ENCODE measurements at regions not wholly inside any gene's neighbourhood (a gene's known extent, or its start where the extent isn't known, plus 50 kb on each side); places are given as distances from the start of the nearest gene placed in this dataset.

DNA sequence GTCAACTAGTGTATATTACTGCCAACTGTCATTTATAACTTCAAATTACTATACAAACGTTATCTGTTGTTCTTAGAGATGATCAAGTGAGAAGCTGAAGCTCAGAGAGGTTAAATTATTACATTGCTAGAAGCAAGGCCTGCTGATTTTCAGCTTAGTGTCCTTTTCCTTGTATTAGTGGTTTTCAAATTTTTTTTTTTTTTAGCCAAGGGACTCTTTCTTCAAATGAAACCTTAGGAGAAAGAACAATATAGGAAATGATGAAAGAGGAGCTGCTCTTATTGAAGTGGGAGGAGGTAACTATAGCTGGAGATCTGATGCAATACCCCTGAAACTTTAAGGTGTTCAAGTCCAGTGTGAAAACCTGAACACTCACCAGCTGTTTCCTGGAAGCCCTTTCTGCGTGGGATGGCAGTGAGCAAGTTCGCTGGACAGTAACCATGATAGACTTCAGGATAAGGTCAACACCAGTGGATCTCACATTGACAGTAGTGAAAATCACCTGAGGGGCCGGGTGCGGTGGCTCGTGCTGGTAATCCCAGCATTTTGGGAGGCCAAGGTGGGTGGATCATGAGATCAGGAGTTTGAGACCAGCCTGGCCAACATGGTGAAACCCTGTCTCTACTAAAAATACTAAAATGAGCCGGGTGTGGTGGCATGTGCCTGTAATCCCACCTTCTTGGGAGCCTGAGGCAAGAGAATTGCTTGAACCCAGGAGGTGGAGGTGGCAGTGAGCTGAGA is 376.2 kb downstream of the EDEM1 start (continued):
- TF ChIP-seq CSDE1 (IDR thresholded peaks at IDR 0.05) (no peak), ZNF77 (CRISPR knock-in tag; IDR thresholded peaks at IDR 0.05) (no peak), ZBTB17 (CRISPR knock-in tag; IDR thresholded peaks at IDR 0.05) (no peak), SPI1 (IDR thresholded peaks at IDR 0.05; ENCODE audit: borderline replicate concordance, low read depth, low read length) (no peak), STAG1 (CRISPR knock-in tag; IDR thresholded peaks at IDR 0.05; ENCODE audit: borderline replicate concordance) (no peak), NUFIP1 (IDR thresholded peaks at IDR 0.05; ENCODE audit: partially characterized antibody) (no peak), GATAD2B (IDR thresholded peaks at IDR 0.05; ENCODE audit: borderline replicate concordance) (no peak), CREM (IDR thresholded peaks at IDR 0.05; ENCODE audit: low read depth) (no peak), LEF1 (IDR thresholded peaks at IDR 0.05) (peak; percentile 70; the same call in 1 of the 2 replicates), NCOR1 (IDR thresholded peaks at IDR 0.05) (no peak; the same call in 1 of the 2 replicates), ZFP30 (CRISPR knock-in tag; IDR thresholded peaks at IDR 0.05; ENCODE audit: borderline replicate concordance) (no peak), PTRF (tag; IDR thresholded peaks at IDR 0.05) (no peak; the same call in none of the 2 replicates), ZNF311 (CRISPR knock-in tag; IDR thresholded peaks at IDR 0.05) (no peak)
- TF ChIP-seq, protein P1, sequence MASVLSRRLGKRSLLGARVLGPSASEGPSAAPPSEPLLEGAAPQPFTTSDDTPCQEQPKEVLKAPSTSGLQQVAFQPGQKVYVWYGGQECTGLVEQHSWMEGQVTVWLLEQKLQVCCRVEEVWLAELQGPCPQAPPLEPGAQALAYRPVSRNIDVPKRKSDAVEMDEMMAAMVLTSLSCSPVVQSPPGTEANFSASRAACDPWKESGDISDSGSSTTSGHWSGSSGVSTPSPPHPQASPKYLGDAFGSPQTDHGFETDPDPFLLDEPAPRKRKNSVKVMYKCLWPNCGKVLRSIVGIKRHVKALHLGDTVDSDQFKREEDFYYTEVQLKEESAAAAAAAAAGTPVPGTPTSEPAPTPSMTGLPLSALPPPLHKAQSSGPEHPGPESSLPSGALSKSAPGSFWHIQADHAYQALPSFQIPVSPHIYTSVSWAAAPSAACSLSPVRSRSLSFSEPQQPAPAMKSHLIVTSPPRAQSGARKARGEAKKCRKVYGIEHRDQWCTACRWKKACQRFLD (CRISPR knock-in tag; IDR thresholded peaks at IDR 0.05): peak; percentile 94
- TF ChIP-seq, protein P2, sequence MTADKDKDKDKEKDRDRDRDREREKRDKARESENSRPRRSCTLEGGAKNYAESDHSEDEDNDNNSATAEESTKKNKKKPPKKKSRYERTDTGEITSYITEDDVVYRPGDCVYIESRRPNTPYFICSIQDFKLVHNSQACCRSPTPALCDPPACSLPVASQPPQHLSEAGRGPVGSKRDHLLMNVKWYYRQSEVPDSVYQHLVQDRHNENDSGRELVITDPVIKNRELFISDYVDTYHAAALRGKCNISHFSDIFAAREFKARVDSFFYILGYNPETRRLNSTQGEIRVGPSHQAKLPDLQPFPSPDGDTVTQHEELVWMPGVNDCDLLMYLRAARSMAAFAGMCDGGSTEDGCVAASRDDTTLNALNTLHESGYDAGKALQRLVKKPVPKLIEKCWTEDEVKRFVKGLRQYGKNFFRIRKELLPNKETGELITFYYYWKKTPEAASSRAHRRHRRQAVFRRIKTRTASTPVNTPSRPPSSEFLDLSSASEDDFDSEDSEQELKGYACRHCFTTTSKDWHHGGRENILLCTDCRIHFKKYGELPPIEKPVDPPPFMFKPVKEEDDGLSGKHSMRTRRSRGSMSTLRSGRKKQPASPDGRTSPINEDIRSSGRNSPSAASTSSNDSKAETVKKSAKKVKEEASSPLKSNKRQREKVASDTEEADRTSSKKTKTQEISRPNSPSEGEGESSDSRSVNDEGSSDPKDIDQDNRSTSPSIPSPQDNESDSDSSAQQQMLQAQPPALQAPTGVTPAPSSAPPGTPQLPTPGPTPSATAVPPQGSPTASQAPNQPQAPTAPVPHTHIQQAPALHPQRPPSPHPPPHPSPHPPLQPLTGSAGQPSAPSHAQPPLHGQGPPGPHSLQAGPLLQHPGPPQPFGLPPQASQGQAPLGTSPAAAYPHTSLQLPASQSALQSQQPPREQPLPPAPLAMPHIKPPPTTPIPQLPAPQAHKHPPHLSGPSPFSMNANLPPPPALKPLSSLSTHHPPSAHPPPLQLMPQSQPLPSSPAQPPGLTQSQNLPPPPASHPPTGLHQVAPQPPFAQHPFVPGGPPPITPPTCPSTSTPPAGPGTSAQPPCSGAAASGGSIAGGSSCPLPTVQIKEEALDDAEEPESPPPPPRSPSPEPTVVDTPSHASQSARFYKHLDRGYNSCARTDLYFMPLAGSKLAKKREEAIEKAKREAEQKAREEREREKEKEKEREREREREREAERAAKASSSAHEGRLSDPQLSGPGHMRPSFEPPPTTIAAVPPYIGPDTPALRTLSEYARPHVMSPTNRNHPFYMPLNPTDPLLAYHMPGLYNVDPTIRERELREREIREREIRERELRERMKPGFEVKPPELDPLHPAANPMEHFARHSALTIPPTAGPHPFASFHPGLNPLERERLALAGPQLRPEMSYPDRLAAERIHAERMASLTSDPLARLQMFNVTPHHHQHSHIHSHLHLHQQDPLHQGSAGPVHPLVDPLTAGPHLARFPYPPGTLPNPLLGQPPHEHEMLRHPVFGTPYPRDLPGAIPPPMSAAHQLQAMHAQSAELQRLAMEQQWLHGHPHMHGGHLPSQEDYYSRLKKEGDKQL (CRISPR knock-in tag; IDR thresholded peaks at IDR 0.05; ENCODE audit: borderline replicate concordance): no peak
- TF ChIP-seq, protein P3, sequence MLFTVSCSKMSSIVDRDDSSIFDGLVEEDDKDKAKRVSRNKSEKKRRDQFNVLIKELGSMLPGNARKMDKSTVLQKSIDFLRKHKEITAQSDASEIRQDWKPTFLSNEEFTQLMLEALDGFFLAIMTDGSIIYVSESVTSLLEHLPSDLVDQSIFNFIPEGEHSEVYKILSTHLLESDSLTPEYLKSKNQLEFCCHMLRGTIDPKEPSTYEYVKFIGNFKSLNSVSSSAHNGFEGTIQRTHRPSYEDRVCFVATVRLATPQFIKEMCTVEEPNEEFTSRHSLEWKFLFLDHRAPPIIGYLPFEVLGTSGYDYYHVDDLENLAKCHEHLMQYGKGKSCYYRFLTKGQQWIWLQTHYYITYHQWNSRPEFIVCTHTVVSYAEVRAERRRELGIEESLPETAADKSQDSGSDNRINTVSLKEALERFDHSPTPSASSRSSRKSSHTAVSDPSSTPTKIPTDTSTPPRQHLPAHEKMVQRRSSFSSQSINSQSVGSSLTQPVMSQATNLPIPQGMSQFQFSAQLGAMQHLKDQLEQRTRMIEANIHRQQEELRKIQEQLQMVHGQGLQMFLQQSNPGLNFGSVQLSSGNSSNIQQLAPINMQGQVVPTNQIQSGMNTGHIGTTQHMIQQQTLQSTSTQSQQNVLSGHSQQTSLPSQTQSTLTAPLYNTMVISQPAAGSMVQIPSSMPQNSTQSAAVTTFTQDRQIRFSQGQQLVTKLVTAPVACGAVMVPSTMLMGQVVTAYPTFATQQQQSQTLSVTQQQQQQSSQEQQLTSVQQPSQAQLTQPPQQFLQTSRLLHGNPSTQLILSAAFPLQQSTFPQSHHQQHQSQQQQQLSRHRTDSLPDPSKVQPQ (CRISPR knock-in tag; IDR thresholded peaks at IDR 0.05; ENCODE audit: borderline replicate concordance): no peak
- TF ChIP-seq, protein P4, sequence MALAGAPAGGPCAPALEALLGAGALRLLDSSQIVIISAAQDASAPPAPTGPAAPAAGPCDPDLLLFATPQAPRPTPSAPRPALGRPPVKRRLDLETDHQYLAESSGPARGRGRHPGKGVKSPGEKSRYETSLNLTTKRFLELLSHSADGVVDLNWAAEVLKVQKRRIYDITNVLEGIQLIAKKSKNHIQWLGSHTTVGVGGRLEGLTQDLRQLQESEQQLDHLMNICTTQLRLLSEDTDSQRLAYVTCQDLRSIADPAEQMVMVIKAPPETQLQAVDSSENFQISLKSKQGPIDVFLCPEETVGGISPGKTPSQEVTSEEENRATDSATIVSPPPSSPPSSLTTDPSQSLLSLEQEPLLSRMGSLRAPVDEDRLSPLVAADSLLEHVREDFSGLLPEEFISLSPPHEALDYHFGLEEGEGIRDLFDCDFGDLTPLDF (CRISPR knock-in tag; IDR thresholded peaks at IDR 0.05): no peak
